Activated B cell treated with CpG ODN at 0.5 μM for 24 hours (primary cell): ENCODE measurements at regions not wholly inside any gene's neighbourhood (a gene's known extent, or its start where the extent isn't known, plus 50 kb on each side); places are given as distances from the start of the nearest gene placed in this dataset.

Experiments
- ATAC-seq: fragments of 200-7000 bp; cut with Tn5 transposase; one replicate; pipeline ENCODE4 v1.10.0; 2021; ENCODE audit warnings: low read depth, mild to moderate bottlenecking, moderate library complexity
- CTCF ChIA-PET: fragments of 350-600 bp; sonication (Branson Sonifier 250); formaldehyde crosslinking; loops from one replicate; lab custom pipeline; 2021; ENCODE audit warnings: antibody characterized with exemption; lab: Charles Lee
- POLR2A ChIA-PET: fragments of 350-600 bp; sonication (Branson Sonifier 250); formaldehyde crosslinking; loops from one replicate; lab custom pipeline; 2021; ENCODE audit warnings: antibody characterized with exemption; lab: Charles Lee
- DNase-seq: peaks from one replicate; pipeline ENCODE4 v3.0.0; 2022
- H3K27ac Mint-ChIP-seq: one replicate; pipeline ENCODE4 v1.8.0; 2020; ENCODE audit warnings: mixed read lengths
- H3K27me3 Mint-ChIP-seq: one replicate; pipeline ENCODE4 v1.8.0; 2021; ENCODE audit warnings: mixed read lengths
- H3K36me3 Mint-ChIP-seq: one replicate; pipeline ENCODE4 v1.8.0; 2021; ENCODE audit warnings: low read depth, mixed read lengths
- H3K4me1 Mint-ChIP-seq: one replicate; pipeline ENCODE4 v1.8.0; 2021; ENCODE audit warnings: mixed read lengths
- H3K4me3 Mint-ChIP-seq: one replicate; pipeline ENCODE4 v1.8.0; 2020; ENCODE audit warnings: mild to moderate bottlenecking, mixed read lengths
- H3K9me3 Mint-ChIP-seq: one replicate; pipeline ENCODE4 v1.8.0; 2020; ENCODE audit warnings: mixed read lengths
- CTCF ChIP-seq: fragments of 200-600 bp; IDR thresholded peaks from one replicate; pipeline ENCODE4 v1.8.0; 2022; ENCODE audit warnings: antibody characterized with exemption, mild to moderate bottlenecking
- intact Hi-C: fragments of 100-400 bp; cut with micrococcal nuclease; formaldehyde crosslinking; loops from one replicate; pipeline ENCODE4 v1.15.1; 2024

- Mint-ChIP-seq H3K4me1 (no peaks in the 10 kb centered on the region), H3K27ac (no peak overlapping the region), H3K4me3 (no peak overlapping the region), H3K36me3 (no peaks in the 10 kb centered on the region), H3K9me3 (no peaks in the 10 kb centered on the region), H3K27me3 (no peaks in the 10 kb centered on the region)
- ATAC-seq (no peak), DNase-seq (no peak)
- intact Hi-C loops, result no loop called here
- no peak for TF ChIP-seq CTCF
- ChIA-PET CTCF (no interaction called here), POLR2A (no interaction called here)
Measured at GRCh38 chr3:43965656-43966055, 274.9 kb downstream of the ABHD5 start.

GRCh38 chr3:43966126-43966525 is 275.4 kb downstream of the ABHD5 start:
- no peak overlapping the region for H3K27ac Mint-ChIP-seq
- DNase-seq (no peak), ATAC-seq (no peak)
- ChIA-PET CTCF (no interaction called here), POLR2A (no interaction called here)
- no peaks in the 10 kb centered on the region for H3K4me1 Mint-ChIP-seq
- H3K9me3 Mint-ChIP-seq, result no peaks in the 10 kb centered on the region
- H3K27me3 Mint-ChIP-seq, result no peaks in the 10 kb centered on the region
- intact Hi-C loops, result no loop called here
- H3K36me3 Mint-ChIP-seq, result no peaks in the 10 kb centered on the region
- TF ChIP-seq CTCF, result no peak
- H3K4me3 Mint-ChIP-seq, result no peak overlapping the region

GRCh38 chr3:43966530-43966929 is 275.2 kb upstream of the TOPAZ1 start:
- DNase-seq (no peak), ATAC-seq (no peak)
- intact Hi-C loops, result no loop called here
- CTCF ChIA-PET, result no interaction called here
- no peaks in the 10 kb centered on the region for H3K36me3 Mint-ChIP-seq
- TF ChIP-seq CTCF, result no peak
- H3K4me3 Mint-ChIP-seq, result no peak overlapping the region
- H3K27ac Mint-ChIP-seq, result no peak overlapping the region
- H3K4me1 Mint-ChIP-seq, result no peaks in the 10 kb centered on the region
- POLR2A ChIA-PET, result no interaction called here
- no peaks in the 10 kb centered on the region for H3K9me3 Mint-ChIP-seq
- no peaks in the 10 kb centered on the region for H3K27me3 Mint-ChIP-seq

GRCh38 chr3:43968465-43968864 is 273.2 kb upstream of the TOPAZ1 start:
- Mint-ChIP-seq H3K36me3 (no peaks in the 10 kb centered on the region), H3K4me3 (no peak overlapping the region), H3K27me3 (no peaks in the 10 kb centered on the region), H3K4me1 (no peaks in the 10 kb centered on the region), H3K9me3 (no peaks in the 10 kb centered on the region), H3K27ac (no peak overlapping the region)
- ATAC-seq, result no peak
- ChIA-PET CTCF (no interaction called here), POLR2A (no interaction called here)
- no peak for DNase-seq
- intact Hi-C loops, result no loop called here
- no peak for TF ChIP-seq CTCF

GRCh38 chr3:43969944-43970343 is 271.7 kb upstream of the TOPAZ1 start:
- POLR2A ChIA-PET, result no interaction called here
- intact Hi-C loops, result no loop called here
- CTCF ChIA-PET, result no interaction called here
- Mint-ChIP-seq H3K36me3 (no peaks in the 10 kb centered on the region), H3K9me3 (no peaks in the 10 kb centered on the region), H3K27ac (no peak overlapping the region), H3K4me1 (no peaks in the 10 kb centered on the region), H3K4me3 (no peak overlapping the region), H3K27me3 (no peaks in the 10 kb centered on the region)
- DNase-seq (no peak), ATAC-seq (no peak)
- no peak for TF ChIP-seq CTCF
